Effector CD8-positive, alpha-beta T cell (primary cell): ENCODE measurements at regions not wholly inside any gene's neighbourhood (a gene's known extent, or its start where the extent isn't known, plus 50 kb on each side); places are given as distances from the start of the nearest gene placed in this dataset.

Experiments used
- DNase-seq: peaks from one replicate; lab custom pipeline; 2025; lab: John Stamatoyannopoulos, UW

DNA sequence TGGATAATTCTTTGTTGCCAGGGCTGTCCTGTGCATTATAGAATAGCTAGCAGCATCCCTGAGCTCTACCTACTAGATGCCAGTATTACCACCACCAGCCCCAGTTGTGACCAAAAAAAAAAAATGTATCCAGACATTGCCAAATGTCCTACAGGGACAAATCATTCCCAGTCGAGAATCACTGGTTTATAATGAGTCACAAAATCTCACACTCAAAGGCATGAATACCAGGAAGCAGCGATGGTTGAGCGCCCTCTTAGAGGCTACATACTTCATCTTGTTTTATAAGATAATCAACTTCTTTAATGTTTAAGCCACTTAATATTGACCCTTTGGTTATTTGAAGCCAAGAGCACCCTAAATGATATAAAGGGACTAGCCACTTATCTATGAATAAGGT, 297.3 kb downstream of the DHX15 start:
- no peak for DNase-seq

DNA sequence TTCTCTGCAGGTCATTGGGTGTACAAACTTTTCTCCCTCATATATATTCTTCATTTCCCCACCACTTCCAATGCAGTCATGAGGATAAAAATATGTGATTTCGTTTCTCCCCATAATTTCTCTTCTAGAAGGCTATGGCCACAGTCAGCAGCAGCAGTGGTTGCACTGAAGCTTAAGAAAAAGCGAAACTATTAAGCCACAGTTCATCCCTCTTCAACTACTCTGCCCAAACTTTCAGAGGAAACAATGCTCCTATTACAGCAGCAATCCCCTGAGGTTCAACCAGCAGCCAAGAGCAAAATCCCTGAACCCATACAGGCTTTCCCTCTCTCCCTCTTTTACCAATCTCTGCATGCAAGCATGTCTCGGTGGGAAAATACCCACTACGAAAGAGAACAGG, 298.6 kb downstream of the DHX15 start:
- DNase-seq = no peak

DNA sequence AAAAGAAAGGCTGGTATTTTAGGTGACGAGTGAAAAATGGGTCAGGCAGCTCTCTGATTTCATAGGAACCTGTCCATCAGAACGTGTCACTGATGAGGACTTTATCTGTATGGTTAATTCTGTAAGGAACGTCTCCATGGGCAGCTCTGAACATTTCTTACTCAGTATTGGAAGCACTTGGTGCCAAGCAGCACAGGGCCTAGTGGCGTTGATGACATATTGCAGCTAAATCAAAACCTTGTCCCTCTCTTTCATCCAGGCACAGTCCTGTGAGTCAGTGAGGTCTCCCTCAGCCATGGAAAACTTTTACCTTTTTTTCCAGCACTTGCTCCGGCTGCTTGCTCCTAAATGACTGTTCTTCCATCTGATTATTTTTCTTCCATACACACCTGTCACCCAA, 301.9 kb downstream of the DHX15 start:
- DNase-seq = no peak

DNA sequence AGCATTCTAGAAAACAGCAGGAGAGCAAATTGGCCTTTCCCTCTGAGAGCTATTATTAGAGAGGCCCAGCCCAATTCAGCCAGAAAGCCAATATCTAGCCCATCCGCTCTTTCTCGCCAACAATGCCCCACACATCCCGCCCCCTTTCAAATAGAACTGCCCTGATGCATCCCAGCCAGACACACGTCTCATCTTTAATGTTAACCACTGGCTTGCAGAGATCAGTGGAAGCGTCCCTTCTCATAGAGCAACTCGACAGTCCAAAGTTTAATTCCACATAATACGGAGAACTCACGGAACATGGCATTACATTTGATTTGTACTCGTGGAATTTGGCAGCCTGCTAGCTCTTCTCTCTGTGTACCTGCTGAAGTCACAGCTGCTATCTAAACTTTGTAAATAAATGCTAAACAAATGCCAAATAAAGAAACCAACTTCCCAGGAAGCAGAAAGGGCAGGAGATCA, 304.4 kb downstream of the DHX15 start:
- no peak for DNase-seq

DNA sequence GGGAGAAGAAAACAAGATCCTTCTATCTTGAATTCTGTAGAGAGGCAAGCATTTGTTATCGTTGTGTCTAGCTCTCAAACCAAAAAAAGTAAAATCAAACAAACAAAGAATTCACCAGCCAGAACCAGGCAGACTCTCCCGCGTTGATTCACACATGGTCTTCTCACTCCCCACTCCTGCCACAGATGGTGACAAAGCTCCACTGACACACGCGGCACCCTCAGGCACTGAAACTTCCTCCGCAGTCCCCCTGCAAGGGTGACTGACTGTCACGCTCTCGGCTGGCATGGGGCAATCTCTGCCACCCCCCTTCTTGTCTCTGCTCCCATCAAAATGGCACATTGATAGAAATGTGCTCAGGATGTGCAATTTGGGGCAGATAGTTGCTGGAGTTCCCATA, 304.9 kb downstream of the DHX15 start:
- DNase-seq = no peak

DNA sequence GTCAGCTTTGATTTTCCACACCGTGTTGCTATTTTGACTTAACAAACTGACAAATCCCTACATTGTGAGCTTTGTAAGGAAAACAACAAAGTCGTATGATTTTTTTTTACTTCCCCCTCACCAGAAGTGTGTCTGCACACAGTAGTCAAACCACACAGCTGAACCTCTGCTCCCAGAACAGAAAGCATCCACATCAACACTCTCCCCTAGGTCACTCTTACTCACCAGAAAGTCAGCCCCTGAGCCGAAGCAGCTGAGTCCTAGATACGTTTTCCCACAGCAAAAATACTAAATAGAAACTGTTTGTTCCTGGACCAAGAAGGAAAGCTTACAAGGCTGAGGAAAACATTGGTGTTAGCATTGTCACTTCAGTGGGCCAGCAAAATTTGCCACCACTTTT, 305.7 kb downstream of the DHX15 start:
- DNase-seq = no peak

DNA sequence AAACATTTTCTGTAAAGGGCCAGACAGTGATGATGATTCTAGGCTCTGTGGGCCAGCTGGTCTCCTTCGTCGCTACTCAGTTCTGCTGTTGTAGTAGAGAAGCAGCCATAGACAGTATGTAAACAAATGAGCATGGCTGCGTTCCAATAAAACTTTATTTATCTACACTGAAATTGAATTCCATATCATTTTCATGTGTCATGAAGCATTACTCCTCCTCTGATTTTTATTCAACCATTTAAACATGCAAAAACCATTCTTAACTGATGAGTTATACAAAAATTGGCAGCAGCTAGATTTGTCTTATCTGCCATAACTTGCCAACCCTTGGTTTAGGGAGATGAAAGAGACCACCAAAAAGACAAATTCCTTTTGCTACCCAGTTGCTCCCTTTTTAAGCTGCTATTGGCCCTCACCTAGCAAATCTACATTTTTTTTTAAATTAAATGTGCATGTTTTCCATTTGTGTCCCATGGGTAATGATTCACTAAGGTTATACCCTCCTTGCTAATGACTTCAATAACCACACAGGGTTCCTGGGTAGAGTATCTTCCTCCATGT, 309.9 kb downstream of the DHX15 start:
- DNase-seq = no peak

DNA sequence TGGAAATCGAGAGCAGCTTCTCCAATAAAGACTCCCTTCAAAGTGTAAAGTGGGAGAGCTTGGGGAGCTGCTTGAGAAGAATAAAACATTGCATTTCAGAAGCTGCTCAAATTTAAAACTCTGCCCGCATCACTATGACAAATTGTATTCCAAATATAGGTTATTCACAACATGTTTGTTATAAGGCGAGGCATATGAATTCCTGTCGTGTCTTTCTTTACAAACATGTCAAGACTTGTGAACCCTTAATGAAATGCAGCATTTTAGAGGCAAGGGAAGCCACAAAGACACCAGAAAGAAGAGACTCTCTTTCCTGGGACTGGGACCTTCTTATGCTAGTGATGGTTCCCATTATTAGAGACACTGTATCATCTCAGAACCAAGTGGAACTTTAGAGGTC, 311.2 kb downstream of the DHX15 start:
- DNase-seq = no peak

DNA sequence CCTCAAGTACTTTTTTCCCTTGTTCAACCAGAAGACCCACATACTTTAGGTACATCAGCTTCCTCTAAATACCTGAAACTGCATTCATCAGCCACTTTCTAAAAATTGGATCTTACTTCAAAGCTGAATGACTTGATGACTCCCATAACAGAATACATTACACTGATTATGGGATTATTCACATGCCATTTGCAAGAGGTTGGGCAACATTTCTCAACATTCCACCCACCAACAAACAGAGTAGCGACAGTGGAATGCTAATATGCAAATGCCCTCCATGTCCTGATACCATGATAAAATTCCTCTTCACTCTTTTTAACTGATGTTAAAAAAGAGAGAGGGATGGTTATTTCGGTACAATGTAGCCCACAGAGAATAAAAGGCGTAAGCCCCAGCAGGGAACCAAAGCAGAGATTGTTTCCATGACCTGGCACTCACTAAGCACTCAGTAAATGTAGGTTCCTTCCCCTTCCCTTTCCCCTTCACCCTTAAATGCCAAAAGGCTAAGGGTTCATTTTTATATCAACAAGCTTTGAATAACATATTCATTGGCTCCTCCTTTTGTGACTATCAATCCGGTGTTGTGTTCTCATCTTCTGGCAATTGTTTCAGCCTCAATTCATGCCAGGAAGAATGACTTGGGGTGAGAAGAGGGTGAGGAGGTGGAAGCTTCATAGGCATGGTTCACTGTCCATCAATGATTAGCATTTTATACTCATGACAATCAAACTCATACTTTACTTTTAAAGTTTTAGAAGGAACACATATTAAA, 317.2 kb downstream of the DHX15 start:
- no peak for DNase-seq

DNA sequence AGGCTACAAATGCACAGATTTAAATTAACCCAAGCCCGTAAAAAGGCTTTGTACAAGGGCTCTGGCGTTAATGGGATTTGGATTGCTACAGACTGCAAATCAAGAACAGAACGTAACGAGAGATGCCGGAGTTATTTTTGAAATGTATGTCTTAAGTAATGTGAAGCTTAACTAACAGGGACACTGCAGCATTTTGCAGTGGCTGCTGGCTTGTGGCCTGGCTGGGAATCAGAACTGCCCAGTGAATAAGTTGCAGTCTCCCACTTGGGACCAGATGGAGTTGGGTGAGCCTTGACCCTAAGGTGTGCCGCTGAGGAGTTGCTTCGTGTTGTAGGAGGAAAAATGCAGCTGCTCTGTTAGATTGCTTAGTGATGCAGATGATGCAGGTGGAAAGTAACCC, 318.4 kb downstream of the DHX15 start:
- no peak for DNase-seq

DNA sequence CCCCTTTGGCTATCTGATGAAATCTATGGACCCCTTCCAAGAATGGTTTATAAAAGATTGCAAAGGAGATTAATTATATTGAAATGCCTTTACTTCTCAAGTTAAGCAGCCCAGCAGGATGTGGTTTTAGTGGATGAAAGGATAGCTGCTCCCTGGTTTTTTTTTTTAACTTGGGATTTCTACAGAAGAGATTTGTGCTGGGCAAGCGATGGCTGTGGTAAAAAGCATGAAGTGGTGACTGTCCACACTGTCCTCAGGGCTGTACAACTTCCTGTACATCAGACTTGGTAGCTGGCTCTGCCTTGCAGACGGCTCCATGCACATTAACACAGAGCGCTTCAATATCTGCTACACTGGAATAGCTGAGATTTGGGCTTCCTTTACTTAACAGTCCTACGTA, 321.7 kb downstream of the DHX15 start:
- DNase-seq = no peak

DNA sequence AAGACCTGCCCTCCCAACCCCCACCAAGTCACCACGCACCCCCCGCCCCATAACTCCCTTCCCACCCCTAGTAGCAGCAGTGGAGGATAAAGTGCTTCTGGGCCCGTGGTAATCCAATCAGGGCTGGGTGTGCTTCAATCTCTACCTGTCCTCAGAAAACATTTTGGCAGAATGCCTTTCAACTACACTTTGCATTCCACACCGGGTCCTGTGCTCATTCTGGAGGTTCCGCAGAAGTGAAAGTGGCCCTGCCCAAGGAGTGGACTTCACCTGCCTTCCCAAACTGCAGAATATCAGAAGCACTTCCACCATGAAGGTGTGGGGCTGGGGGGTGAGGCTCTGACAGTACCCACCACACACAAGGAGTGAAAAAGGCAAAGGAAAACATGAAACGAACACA, 322.3 kb downstream of the DHX15 start:
- DNase-seq = no peak

DNA sequence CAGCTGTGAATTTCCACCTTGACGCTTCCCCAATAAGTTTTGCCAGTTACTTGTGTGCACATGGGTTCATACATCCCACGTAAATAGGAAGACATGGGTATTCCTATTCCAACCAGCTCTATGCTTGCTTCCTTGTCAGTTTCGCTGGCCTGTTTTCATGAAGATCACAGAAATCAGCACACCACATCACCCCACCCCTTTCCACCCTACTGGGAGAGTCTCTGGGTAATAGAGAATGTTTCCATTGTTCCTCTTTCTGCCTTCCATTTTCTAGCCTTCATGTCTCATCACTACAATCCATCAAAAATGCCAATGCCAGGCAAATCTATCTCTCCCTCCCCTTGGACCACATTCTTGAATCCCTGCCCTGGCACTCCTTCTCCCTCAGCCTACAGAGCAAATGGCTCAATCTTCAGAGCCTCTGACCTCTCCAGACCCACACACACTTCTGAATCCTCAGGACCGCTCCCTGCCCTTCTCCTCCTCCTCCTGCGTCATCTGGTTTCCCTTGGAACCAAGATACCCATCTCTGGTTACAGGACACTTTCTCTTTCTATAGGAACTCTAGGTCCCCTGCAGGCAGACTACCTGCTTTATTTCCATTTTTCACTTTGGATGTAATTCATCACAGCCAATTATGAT, 323.3 kb downstream of the DHX15 start:
- no peak for DNase-seq

DNA sequence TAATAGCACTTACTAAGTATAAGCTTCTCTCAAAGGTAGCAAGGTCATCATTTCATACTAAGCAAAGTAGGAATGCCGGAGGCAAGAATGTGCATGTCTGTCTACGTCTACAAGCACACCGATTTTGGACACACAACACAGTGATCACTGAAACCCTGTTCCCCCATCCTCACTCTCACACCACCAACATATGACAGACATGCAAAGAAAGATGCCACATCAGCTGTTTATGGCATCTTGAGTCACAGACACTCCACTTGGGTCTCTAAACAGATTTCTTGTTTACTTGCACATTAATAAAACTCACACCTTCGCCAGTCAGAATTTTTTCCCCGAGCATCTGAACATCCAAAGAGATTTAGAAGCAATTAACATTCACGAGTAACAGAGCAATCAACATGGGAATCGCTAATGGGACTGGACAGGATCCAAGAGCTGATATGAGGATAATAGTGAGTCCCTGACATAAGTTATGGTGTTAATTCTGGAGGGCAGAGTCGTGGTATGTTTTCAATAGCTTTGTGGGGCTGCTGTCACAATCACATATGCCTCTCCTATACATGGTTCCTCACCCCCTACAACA, 324.1 kb downstream of the DHX15 start:
- no peak for DNase-seq

DNA sequence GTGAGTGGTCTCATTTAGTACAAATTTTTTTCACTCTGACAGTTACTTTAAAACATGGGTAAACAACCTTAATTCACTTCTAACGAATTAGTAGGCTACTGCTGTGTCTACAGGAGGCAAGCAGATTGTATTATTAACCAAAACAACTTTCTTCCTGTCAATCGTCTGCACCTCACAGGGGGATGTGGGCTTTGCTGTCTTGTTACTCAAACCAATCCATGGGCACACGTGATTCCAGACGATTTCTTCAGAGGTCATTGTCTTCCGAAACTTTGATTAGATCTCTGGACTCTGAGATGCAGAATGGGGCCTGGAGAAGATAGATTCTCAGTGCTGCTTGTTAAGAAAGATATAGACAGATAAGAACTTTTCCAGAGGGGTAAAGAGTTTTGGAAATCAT, 327.8 kb downstream of the DHX15 start:
- DNase-seq = no peak

DNA sequence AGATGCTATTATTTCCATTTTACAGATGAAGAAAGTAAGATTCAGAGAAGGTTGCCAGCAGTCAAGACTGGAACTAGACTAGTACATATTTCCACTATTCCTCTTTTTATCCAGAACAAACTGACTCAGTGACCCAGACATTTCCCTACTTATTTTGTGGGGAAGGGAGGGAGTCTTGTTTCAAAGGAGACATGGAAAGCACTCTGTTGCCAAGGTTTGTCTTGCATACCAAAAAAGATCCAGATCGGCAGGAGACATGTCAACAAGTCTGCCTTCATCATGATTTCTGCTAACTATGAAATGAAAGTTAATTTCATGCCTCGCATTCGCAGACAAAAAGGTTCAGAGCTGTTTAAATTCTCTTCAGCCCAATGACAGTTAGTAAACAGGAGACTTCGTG, 328.3 kb downstream of the DHX15 start:
- no peak for DNase-seq

DNA sequence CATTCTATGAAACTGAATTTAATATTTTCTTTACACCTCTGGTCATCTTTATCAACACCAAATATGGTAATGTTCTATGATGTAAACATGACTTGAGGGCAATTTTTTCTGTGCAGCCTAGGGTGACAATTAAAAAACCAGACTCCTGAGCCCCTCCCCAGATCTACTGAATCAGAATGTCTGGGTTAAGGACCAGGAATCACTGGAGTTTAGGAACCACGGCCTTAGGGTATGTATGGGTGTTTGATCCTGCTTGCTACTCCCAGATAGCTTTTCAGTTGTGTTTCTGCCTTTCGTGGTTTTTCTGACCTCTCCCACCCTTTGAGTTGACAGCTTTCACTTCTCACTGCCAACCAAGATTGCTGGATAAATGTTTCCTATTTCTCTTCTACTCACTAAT, 332.2 kb downstream of the DHX15 start:
- DNase-seq = no peak

DNA sequence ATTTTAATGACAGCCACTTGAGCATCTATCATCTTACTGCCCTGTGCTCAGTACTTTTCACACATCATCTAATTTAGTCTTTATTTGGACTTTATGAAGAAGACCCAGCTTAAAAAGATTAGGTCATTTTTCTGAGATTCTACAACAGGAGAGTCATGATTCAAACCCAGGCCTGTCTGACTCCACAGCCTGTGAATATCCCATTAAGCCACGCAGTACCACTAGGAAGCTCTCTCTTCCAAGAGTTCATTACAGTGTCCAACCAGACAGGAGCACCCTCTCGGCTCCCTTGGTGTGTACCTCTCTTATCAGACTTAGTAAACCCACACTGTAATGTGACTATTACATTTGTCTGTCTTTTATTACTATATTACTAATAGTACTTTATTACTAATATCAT, 332.8 kb downstream of the DHX15 start:
- no peak for DNase-seq

DNA sequence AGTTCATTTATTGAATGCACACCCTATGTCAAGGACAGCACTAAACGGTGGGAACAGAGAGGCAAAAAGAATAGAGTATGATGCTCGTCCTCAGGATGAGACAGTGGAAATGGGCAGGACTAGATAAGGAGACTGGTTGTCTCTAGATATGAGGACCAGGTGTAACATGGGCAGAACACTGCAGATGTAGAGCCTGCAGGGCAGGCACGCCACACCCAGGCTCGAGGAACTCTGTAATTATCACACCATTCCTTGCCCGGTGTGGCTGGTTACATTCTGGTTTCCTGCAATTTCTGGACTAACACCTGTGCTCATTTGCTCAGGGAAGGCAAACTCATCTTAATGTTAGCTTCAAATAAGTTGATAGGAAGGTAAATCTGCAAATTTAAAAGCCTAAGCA, 334.4 kb downstream of the DHX15 start:
- DNase-seq = no peak

DNA sequence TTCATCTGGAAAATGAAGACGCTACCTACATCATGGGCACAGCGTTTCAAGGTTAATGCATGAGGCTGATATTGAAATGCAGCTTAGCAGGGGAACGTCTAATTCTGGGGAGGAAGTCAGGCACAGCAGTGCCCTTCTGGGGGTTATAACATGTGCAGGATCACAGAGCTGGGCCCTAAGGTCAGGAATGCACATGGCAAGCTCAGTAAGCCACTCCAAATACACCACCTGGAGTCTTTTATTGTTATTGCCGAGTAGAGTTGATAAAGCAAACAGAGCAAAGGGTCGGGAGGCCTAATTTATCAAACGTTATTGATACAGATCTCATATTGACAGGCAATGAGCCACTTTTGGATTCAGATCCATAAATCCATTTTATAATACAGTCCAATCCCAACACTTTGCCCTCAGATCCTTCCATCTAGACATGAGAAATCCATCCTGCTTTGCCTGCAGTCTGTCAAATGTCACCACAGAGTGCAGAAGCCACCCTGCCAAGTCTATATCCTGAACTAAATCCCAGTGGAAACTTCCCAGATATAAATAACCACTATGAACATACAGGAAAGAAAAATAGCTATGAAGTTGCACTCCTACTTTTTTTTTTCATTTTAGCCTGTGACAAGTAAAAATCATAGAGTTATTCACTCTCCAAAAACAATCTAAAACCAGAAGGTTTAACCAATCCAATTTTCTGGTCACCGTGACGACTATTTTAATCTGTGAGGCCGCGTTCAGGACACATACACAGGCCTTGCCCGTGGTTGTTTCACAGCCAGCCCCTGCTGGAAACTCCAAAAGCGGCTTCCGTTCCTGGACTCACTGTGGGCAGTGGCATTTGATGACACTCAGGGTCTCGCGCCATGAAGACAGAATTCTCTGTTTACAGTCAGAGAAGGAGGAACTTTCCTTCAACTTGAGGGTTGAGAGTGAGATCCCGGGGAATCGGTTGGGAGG, 335.4 kb downstream of the DHX15 start:
- DNase-seq = no peak

DNA sequence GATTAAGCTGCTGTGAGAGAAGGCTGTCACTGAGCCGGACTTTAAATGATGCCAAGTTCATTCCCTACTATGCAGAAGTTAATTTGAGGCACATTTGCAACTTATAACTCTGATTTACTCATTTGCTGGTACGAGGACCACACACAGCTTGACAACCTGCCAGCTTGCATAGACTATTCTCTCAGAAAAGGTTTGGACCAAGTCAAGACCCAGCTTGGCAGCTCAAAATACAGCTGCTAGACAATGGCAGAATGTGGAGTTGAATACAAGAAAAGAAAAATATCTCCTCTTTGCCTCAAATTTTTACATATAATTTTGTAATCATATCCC, 338.9 kb downstream of the DHX15 start:
- no peak for DNase-seq
